ENCODE measurements at regions not wholly inside any gene's neighbourhood (a gene's known extent, or its start where the extent isn't known, plus 50 kb on each side); places are given as distances from the start of the nearest gene placed in this dataset.

DNA sequence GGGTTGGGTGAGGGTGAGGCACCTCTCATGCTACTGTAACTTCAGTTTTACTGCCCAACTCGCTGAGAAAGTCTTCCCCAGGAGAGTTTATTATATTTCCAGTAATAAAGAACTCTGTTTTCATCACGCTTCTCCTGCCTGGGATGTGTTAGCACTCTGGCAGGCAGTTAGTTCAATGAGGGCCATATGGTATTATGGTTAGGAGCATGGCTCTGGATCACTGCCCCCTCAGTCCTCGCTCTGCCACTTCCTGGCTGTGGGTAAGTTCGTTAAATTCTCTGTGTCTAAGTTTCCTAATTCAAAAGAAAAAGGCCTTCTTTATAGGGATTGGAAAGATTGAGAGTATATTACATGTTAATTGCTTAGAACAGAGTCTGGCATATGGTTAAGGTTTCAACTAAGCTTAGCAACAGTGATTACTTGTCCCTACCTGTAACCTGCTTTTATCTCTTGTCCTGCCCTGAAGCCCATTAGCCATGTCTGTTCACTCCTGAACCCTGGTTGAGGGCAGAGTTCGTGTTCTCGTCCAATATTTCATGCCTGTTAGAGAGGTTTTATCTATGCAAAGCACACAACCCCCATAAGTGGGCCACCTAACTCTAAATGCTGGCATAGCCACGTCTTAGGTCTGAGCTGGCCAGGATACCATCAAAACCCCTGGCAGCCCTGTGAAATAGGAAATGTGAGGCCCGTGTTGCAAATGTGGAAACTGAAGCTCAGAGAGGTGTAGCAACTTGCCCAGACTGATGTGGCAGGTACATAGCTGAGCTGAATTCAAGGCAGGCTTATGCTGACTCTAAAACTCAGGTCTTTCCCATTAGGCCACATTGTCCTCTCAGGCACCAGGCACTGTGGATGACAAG is 342.5 kb upstream of the JARID2 start:
- DNase-seq: no peak

DNA sequence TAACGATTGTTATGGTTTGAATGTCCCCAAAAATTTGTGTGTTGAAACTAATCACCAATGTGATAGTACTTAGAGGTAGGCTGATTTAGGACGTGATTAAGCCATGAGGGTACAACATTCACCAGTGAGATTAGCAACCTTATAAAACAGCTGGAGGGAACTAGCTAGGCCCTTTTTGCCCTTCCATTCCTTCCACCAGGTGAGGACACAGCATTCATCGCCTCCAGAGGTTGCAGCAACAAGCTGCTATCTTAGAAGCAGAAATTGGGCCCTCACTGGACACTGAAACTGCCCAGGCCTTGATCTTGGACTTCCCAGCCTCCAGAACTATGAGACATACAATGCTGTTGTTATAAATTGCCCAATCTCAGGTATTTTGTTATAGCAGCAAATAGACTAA is 340.7 kb upstream of the JARID2 start:
- no peak for DNase-seq

DNA sequence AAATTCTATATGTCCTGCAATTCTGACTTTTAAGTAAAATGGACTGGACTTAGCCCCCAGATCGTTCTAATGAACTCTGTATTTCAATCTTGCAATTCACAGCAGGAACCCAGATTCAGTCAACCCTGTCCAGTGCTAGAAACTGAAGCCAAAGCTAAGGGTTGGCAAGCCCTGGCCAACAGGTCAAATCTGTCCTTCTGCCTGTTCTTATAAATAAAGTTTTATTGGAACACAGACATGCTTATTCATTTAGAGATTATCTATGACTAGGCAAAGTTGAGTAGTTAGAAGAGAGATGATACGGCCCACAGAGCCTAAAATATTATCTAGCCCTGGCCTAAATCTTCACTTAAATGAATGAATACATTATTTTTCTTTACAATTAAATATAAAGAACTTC is 339.2 kb upstream of the JARID2 start:
- DNase-seq: no peak

DNA sequence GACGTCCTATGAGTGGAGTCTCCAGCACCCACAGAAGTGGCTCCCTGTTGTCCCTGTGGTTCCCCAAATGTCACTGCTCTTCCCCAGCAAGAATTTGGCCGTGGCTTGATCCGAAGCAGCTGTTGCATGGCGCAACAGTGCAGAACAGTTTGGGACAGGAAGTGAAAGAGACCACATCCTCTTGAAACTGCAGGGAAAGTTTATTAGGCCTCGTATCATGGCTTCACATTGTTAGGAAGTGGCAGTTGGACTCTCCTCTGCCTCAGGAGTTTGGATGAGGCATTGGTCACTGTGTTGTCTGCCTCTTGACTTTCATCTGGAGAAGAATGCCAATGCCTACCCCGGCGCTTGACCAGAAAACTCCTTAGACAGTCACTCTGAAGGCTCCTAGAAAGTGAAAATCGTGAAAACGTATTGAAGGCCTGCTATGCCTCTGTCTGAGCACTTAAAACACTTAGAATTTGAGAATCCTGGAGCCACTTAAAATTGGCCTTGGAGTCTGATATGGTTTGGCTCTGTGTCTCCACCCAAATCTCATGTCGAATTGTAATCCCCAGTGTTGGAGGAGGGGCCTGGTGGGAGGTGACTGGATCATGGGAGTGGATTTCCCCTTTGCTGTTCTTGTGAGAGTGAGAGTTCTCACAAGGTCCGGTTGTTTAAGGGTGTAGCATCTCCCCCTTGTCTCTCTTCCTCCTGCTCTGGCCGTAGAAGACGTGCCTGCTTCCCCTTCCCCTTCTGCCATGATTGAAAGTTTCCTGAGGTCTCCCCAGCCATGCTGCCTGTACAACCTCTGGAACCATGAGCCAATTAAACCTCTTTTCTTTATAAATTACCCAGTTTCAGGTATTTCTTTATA is 334.9 kb upstream of the JARID2 start:
- no peak for DNase-seq

DNA sequence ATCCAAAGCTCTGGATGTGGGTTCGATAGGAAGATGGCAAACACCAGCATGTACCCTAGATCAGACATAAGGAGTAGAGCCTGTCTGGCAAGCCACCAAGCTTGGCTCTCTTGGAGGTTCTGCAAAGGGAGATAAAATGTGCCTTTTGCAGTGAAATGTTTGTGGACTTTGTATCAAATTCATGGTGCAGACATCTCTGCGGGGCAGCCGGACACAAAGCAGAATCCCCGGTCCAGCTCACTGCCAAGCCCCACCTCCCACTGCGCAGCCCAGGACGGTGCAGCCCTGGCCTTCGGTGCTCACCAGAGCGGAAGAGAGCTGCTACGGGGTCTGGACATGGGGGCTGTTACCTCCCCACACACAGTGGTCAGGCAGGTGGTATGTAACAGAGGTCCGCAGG is 333.6 kb upstream of the JARID2 start:
- no peak for DNase-seq

DNA sequence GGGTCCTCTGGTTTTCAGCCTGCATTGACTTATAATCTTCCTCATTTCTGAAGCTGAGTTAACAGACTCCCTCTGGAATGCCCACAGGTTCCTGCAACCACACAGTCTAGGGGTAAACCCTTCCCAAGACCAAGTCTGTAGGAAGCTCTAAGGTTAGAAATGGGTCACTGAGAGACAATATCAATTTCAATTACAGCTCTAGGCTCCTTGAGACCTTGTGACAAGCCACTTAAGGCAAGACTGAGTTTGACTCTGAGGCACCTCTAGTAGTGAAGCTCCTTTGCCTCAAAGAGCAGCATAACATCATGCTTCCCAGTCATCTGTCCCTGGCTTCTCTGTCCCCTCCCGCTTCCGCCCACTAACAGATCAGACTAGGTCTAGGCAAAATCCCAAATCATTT is 333.2 kb upstream of the JARID2 start:
- DNase-seq: no peak

DNA sequence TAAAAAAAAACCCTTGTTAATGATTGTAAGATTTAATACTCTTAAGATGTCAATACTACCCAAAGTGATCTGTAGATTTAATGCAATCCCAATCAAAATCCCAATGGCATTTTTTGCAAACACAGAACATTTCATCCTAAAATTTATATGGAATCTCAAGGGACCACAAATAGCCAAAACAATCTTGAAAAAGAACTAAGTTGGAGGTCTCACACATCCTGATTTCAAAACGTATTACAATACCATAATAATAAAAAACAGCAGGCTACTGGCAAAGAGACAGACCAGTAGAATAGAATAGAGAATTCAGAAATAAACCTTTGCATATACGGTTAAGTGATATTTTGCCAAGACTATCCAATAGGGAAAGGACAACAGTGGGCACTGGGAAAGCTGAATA is 331.9 kb upstream of the JARID2 start:
- no peak for DNase-seq

DNA sequence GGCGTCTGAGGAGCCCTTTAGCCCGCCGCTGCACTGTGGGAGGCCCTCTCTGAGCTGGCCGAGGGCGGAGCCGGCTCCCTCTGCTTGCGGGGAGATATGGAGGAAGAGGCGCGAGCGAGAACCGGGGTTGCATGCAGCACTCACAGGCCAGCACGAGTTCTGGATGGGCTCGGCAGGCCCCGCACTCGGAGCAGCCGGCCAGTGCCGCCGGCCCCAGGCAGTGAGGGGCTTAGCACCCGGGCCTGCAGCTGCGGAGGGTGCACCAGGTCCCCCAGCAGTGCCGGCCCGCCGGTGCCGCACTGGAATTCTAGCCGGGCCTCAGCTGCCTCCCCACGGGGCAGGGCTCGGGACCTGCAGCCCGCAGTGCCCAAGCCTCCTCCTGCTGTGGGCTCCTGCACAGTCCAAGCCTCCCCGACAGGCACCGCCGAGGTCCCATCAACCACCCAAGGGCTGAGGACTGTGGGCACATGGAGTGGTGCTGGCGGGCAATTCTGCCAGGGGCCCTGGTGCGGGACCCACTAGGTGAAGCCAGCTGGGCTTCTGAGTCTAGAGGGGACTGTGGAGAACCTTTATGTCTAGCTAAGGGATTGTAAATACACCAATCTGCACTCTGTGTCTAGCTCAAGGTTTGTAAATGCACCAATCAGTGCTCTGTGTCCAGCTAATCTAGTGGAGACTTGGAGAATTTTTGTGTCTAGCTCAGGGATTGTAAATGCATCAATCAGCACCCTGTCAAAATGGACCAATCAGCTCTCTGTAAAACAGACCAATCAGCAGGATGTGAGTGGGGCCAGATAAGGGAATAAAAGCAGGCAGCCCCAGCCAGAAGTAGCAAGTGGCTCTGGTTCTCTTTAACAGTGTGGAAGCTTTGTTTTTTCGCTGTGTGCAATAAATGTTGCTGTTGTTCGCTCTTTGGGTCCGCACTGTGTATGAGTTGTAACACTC is 329.7 kb upstream of the JARID2 start:
- no peak for DNase-seq

DNA sequence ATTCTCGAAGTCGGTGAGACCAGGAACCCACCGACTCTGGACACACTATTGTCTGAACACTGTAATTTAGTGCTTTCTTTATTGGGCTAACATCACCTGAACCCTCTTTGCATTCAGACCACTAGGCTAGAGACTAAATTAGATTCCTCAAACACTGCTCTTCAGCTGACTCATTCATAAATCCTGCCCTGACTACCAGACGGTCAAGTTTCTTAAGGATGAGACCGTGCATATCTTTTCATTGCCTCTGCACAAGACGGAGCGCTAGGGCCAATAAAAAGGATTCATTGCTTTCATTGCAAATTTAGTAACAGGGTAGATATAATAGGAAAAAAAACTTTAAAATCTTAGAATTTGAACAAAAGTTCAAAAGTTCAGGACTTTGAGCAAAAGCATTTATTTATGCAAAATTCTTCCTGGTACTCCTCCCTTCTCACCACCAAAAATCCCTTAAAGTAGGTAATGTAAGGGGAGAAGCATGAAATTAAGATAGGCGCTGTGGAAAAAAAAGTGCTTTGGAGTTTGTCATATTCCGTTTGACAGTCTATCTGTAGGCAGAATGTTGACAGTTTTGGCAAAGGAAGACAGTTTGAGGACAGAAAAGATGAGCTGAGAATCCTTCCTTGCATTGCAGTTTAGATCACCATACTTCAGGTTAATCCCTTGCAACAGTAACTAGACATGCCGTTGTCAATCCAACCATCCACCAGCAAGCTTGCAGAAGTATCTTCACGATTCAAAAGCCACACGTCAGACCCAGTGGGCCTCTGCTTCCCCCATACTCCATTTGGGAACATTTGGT is 328.6 kb upstream of the JARID2 start:
- no peak for DNase-seq

DNA sequence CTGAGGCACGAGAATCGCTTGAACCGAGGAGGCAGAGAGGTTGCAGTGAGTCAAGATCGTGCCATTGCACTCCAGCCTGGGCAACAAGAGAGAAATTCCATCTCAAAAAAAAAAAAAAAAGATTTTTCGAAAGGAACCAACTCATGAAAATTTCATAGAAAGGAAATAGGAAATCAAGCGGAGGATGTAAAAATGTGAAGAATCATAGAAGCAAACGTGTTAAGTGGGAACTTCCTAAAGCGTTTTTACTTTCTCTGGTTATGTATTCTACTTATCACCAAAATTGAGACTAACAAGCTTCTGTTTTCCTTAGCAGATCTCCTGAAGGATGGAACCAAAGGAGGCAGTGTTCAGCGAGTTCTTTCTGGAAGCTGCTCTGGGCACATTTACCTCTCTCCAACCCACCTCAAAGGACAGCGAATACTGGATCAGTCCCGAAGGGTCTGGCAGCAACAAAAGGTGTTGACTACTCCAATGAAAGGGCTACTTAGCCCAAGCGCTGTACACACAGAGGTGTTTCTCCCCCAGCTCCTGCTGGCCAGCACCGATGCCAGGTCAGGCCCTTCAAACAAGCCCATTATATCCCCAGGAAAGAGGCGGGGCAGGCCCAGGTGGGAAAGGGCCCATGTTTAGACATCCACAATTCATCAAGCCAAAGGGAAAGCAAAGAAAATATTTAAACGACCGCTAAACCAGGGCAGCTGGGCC is 327.5 kb upstream of the JARID2 start:
- no peak for DNase-seq

DNA sequence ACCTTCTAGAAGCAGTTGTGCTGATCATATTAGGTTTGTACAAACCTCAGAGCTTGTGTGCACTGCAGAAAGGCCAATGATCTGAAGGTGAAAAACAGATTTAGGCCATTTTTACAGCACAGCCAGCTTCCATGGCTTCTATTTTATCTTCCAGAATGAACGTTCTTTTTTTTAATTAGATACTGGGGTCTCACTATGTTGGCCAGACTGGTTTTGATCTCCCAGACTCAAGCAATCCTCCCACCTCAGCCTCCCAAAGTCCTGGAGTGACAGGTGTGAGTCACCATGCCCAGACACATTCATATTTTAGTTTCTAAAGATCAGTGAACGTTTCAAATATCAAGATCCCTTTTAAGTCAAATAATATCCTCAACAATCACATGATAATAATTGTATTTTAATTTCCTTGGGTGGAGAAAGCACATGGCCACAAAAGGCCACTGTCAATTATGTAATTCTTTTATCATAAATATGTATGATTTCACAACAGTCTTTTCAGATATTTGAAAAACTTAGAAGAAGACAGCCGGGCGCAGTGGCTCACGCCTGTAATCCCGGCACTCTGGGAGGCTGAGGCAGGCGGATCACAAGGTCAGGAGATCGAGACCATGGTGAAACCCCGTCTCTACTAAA is 326.7 kb upstream of the JARID2 start:
- DNase-seq: no peak

DNA sequence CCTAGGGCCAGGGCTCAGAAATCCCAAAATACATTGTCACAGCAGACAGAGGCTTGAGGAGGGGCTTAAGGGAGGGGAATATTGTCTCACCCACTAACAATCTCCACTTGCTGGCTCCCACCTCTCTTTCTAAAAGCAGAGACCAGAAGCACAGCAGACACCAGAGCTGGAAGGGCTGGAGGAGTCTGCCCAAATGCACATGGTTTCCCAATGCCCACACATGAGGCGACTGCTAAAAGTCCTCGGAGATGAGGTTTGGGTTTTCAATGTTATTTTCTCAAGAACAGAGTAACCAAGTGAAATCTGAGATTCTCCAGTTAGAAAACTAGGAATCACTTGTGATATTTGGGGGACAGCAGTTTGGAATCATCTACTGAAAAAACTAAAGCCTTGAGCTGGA is 325.6 kb upstream of the JARID2 start:
- DNase-seq: no peak

DNA sequence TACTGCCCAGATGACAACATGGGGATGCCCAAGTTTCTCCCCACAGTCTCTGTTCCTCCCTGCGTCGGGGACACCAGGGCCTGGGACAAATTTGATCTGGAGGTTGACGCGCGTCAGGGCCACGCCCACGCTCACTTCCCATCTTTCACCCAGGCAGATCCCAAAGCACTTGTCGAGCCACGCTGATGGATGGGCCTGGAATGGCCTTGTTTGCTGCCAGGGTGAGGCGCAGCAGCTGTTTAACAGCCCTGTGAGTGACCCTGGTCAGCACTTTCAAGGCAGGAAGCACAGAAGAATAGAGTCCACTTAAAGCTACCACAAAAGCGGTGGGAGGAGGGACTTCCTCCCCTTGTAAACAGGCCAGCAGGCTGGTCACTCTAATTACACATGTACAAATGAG is 324.7 kb upstream of the JARID2 start:
- no peak for DNase-seq

DNA sequence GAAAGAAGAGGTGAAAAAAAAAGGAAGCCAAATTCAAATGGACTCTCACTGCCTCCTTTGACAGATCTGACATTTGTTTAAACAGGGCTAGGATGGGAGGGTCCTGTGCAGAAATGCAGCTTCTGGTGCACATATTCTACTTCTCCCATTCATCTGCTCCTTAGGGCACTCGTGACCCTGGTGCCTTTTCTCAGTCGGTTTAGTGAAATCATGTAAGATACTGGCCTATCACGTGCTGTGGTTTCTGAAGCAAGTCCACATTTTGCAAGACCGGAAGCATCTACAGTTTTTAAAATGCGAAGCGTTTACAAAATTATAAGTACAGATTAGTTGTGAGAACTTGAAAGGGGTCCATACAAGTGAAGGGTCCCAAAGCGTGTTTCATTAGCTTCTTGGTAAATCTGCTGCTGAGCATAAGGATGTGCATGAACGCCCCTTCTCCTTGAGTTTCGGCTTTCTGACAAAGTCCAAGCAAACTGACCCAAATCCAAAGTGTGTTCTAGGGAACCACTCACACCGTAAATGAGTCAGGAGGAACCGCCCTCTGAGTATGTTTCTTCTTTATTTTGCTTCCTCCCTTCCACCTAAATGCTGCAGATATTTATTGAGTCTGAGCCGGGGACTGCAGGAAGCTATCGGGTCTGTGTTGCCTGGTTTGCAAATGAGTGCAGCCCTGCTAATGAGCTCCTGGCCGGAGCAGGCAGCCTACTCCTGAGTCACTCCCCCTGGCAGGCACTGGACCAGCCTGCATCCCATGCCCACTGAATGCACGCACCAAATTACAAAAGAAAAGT is 323.8 kb upstream of the JARID2 start:
- DNase-seq: no peak

DNA sequence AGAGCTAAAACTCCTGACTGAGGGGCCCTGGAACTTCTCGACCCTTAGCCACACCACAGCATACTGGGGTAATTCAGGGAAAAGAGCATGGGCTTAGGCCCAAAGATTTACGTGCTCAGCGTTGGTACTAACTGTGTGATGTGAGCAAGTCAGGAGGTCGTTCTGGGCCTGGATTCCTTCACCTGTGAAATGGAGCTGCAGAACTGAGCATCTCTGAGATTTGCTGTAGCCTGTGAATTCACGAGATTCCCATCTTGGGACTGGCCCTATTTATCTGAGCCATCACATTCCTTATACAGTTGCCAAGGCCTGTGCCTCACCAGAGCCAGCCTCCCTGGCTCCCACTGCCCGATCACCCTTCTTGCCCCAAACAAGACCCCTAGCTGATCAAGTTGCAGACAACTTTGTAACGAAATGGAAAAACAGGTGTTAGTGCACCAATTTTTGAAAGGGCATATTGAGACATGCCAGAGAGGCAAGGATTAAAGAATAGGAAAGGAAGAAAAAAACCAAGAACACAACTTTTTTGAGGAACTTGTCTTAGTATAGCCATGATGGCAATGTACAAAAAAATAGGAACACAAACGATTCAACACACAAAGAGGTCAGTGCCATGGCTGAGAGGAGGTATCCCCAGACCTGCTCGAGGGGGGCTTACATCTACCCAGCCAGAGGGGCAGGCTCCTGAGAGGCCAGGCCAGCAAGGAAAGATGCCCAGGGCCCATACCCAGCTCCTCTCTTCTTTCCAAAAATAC is 323.0 kb upstream of the JARID2 start:
- no peak for DNase-seq

DNA sequence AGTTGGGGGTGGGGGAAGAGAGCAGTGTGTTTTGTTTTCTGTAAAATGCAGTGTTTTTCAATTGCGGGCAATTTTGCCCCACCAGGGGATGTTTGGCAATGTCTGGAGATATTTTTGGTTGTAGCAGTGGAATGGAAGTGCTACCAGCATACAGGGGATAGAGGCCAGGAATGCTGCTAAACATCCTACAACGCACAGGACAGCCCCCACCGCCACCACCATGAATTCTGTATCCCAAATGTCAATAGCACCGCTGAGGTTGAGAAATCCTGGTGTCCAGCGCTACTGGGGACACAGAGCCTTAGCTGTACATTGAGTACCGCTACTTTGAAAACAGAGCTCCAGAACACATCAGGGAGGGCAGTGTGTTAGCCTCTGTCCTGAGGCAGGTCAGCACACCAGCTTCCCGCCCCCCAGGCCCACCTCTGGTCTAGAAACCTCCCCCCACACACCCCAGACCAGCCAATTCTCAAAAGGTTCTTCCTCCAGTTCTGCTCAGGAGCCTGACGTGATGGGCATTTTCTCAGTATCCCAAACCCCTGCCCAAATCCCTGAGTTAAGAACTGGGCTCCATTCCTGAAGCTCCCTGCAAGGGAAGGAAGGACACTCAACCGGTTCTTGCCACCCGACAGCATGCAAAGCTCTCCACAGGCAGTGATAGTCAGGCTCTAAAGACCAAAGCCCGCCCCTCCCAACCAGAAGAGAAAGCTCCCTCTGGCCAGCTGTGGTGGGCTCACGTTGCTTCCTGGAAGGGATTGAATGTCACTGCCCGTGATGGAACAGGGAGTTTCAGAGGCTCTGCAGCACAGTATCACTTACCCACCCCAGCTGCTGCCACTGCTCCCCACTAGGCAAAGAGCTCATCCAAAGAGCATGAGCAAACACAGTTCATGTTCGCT is 321.5 kb upstream of the JARID2 start:
- no peak for DNase-seq

DNA sequence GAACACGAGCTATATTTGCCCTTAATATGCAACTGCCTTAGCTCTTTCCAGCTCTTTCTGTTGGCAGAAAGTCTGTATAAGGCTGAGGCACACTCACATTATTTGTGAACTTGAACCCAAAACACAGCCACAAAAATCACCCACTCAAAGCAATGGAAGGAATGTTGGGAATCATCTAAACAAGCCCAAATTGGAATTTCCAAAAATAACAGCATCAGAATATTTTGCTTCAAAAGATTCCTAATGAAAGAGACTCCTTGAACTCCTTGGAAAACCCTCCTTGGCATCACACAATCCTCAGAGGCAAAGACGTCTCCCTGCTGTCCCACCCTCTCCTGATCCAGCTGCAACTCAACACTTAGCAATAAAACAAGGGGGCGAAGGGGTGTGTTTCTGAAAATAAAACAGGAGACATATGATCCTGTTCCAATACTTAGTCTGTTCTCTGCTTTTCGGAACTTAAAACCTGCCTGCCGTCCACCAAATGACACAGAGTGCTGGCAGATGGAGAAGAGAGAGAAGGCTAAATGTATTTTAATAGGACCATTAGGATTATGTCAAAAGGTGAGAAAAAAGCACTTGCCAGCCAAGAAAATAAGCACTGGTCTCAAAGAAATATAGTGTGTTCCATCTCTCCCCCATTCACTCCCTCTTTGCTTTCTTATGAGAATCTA is 320.7 kb upstream of the JARID2 start:
- no peak for DNase-seq

DNA sequence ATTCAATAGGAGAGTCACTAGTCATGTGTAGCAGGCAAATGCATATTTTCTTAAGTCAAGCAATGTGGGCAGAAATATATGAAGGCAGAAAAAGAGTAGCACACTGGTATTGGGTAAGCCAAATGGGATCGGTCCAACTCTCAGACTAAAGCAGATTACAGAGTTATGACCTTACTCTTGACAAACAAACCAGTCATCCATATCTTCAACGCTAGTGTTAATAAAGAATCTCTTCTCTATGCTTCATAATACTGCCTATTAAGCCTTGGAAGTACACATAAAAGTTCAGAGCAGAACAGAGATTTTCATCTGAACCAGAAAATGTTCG is 320.2 kb upstream of the JARID2 start:
- DNase-seq: no peak
